Keratinocyte (primary cell): ENCODE measurements at regions not wholly inside any gene's neighbourhood (a gene's known extent, or its start where the extent isn't known, plus 50 kb on each side); places are given as distances from the start of the nearest gene placed in this dataset.

Experiments used
- DNase-seq: peaks from one replicate; pipeline ENCODE4 v3.0.0-alpha.2; 2011; ENCODE audit warnings: low read depth, missing footprints, low spot score
- FAIRE-seq: peaks from 2 replicates; lab custom pipeline; 2011; peaks lifted over from hg19 to GRCh38; lab: Jason Lieb, UNC
- H2AFZ ChIP-seq: 2 replicates; pipeline ENCODE4 v1.6.0; 2012; ENCODE audit warnings: low read length, control low read depth, inconsistent platforms; ENCODE audit not compliant: control insufficient read depth
- H3K27ac ChIP-seq: 2 replicates; pipeline ENCODE4 v1.5.1; 2011; ENCODE audit warnings: low read length; ENCODE audit not compliant: control insufficient read depth, insufficient read depth
- H3K27me3 ChIP-seq: 3 replicates; pipeline ENCODE4 v1.6.0; 2011; ENCODE audit warnings: low read length; ENCODE audit not compliant: control insufficient read depth, insufficient read depth; ENCODE audit errors: extremely low read depth
- H3K36me3 ChIP-seq, 2 experiments: 2 replicates in 1 of 2; 3 replicates in 1 of 2; pipeline ENCODE4 v1.5.1; 2011; ENCODE audit warnings: low read length in 2 of 2, mild to moderate bottlenecking in 1 of 2; ENCODE audit not compliant: control insufficient read depth in 2 of 2, insufficient read depth in 2 of 2; ENCODE audit errors: extremely low read depth in 1 of 2
- H3K4me1 ChIP-seq: 3 replicates; pipeline ENCODE4 v1.5.1; 2011; ENCODE audit warnings: low read length; ENCODE audit not compliant: control insufficient read depth, insufficient read depth; ENCODE audit errors: extremely low read depth
- H3K4me2 ChIP-seq: 3 replicates; pipeline ENCODE4 v1.6.0; 2011; ENCODE audit warnings: low read depth, low read length; ENCODE audit not compliant: control insufficient read depth, insufficient read depth; ENCODE audit errors: extremely low read depth
- H3K4me3 ChIP-seq, 3 experiments: fragments of 200-600 bp in 1 of 3; sonication (generic) in 1 of 3; 2 replicates in 2 of 3; 3 replicates in 1 of 3; pipeline ENCODE4 v1.5.1; 2011 to 2016; ENCODE audit warnings: low read length in 3 of 3, mild to moderate bottlenecking in 3 of 3, control low read depth in 2 of 3, inconsistent platforms in 1 of 3, low read depth in 1 of 3, mixed read lengths in 1 of 3, mixed run types in 1 of 3, moderate library complexity in 1 of 3; ENCODE audit not compliant: control insufficient read depth in 2 of 3, insufficient read depth in 2 of 3; ENCODE audit errors: extremely low read depth in 1 of 3
- H3K79me2 ChIP-seq: 2 replicates; pipeline ENCODE4 v1.6.0; 2012; ENCODE audit warnings: low read length; ENCODE audit not compliant: control insufficient read depth, insufficient read depth
- H3K9ac ChIP-seq: 3 replicates; pipeline ENCODE4 v1.6.0; 2011; ENCODE audit warnings: low read length; ENCODE audit not compliant: control insufficient read depth, insufficient read depth; ENCODE audit errors: extremely low read depth
- H3K9me1 ChIP-seq: 3 replicates; pipeline ENCODE4 v1.6.0; 2011; ENCODE audit warnings: low read length; ENCODE audit not compliant: control insufficient read depth, insufficient read depth; ENCODE audit errors: extremely low read depth
- H3K9me3 ChIP-seq: 2 replicates; pipeline ENCODE4 v1.5.1; 2012; ENCODE audit warnings: low read depth, low read length; ENCODE audit not compliant: control insufficient read depth
- H4K20me1 ChIP-seq: 3 replicates; pipeline ENCODE4 v1.6.0; 2011; ENCODE audit warnings: low read length; ENCODE audit not compliant: control insufficient read depth, insufficient read depth; ENCODE audit errors: extremely low read depth
- EZH2 ChIP-seq: IDR thresholded peaks from one replicate; pipeline ENCODE4 v1.6.1; 2012; ENCODE audit warnings: inconsistent platforms, mild to moderate bottlenecking, low read length, moderate library complexity
- dilution Hi-C: fragments of 300-500 bp; cut with MboI; formaldehyde crosslinking; loops from one replicate; pipeline ENCODE4 v1.7.0; 2020; ENCODE audit warnings: low sequenced_read_pairs; ENCODE audit not compliant: extremely low pct_ligation_motif_present
- TF ChIP-seq, protein P1 (sequence below), 3 experiments: IDR thresholded peaks in 1 of 3; conservative IDR thresholded peaks in 1 of 3; optimal IDR thresholded peaks in 1 of 3; 2 replicates in 2 of 3; 3 replicates in 1 of 3; pipeline versions ENCODE3 to v1.5.1; 2011; ENCODE audit warnings: low read length in 3 of 3, mild to moderate bottlenecking in 3 of 3, moderate library complexity in 2 of 3, control low read depth in 1 of 3, inconsistent platforms in 1 of 3; ENCODE audit not compliant: insufficient read depth in 2 of 3; ENCODE audit errors: extremely low read depth in 1 of 3

DNA sequence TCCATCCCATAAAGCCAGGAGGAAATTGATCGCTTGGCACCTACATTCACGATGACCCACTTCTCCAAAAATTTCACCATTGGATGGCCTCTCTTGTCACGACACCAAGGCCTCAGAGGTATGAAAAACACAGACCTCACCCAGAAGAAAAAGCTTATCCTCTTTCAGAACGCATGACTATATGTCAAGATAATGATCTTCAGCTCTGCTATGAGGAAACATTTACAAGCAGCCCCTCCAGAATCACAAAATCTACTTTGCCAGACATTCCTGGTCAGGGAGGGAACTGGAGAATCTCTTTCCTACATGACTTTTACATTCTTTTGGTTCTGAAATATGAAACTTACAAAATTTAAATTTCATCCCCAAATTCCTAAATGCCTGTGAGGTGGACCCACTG is 122.7 kb downstream of the WNT5A start:
- no peaks in the 10 kb centered on the region for H3K9me1 ChIP-seq
- no peak overlapping the region for H3K9ac ChIP-seq
- DNase-seq: no peak
- H3K79me2 ChIP-seq: no peaks in the 10 kb centered on the region
- no peak overlapping the region for H3K4me3 ChIP-seq
- no peaks in the 10 kb centered on the region for H3K9me3 ChIP-seq
- H3K27ac ChIP-seq: no peak overlapping the region
- no peaks in the 10 kb centered on the region for H3K27me3 ChIP-seq
- dilution Hi-C loops: no loop called here
- no peaks in the 10 kb centered on the region for H4K20me1 ChIP-seq
- H2AFZ ChIP-seq: no peak overlapping the region
- H3K4me2 ChIP-seq: no peak overlapping the region
- H3K4me1 ChIP-seq: no peaks in the 10 kb centered on the region
- no peaks in the 10 kb centered on the region for H3K36me3 ChIP-seq
- TF ChIP-seq, protein P1, sequence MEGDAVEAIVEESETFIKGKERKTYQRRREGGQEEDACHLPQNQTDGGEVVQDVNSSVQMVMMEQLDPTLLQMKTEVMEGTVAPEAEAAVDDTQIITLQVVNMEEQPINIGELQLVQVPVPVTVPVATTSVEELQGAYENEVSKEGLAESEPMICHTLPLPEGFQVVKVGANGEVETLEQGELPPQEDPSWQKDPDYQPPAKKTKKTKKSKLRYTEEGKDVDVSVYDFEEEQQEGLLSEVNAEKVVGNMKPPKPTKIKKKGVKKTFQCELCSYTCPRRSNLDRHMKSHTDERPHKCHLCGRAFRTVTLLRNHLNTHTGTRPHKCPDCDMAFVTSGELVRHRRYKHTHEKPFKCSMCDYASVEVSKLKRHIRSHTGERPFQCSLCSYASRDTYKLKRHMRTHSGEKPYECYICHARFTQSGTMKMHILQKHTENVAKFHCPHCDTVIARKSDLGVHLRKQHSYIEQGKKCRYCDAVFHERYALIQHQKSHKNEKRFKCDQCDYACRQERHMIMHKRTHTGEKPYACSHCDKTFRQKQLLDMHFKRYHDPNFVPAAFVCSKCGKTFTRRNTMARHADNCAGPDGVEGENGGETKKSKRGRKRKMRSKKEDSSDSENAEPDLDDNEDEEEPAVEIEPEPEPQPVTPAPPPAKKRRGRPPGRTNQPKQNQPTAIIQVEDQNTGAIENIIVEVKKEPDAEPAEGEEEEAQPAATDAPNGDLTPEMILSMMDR (optimal IDR thresholded peaks at IDR 0.05 in 1 of 3, IDR thresholded peaks at IDR 0.05 in 1 of 3, conservative IDR thresholded peaks at IDR 0.05 in 1 of 3; ENCODE audit: extremely low read depth in 1 of 3, insufficient read depth in 2 of 3, low read length in 3 of 3): no peak
- TF ChIP-seq EZH2: no peak
- no peak for FAIRE-seq

DNA sequence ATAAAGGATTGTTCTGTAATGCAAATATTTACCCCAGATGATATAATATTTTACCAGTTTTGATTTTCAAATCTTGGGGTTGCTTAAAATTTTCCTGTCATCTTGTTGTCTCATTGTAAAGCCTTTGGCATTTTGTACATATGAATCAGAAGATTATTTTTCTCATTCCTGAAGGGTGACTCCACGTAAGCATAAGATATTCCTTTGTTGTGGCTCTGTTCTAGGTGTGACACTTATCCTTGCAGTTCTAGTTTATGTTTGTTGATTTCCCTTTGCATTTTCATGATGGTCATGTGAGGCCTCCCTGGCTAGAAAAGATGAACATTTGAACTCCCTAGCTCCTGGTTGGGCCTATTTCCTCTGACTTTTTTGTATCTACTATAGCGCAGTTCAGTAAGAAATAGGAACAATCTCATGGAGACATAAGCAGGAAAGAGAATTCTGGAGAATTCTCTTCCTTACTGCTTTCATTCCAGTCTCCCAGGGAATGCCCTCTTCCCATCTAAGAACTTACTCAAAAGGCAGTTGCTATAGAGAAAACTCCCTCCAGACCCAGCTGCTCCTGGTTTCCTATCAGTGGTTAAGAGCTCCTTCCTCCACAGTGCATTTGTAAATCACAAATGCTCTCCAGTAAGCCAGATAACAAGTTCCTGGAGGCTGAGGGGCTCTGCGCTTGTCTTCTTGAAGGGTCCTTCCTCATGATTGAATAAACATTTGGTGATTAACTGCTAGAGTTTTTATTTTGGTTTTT is 124.7 kb downstream of the WNT5A start:
- no peak overlapping the region for H3K9ac ChIP-seq
- no peak overlapping the region for H3K4me3 ChIP-seq
- H3K27me3 ChIP-seq: no peaks in the 10 kb centered on the region
- no peak for TF ChIP-seq EZH2
- TF ChIP-seq, protein P1 (optimal IDR thresholded peaks at IDR 0.05 in 1 of 3, IDR thresholded peaks at IDR 0.05 in 1 of 3, conservative IDR thresholded peaks at IDR 0.05 in 1 of 3; ENCODE audit: extremely low read depth in 1 of 3, insufficient read depth in 2 of 3, low read length in 3 of 3): no peak
- H3K36me3 ChIP-seq: no peaks in the 10 kb centered on the region
- no peak overlapping the region for H3K4me2 ChIP-seq
- no peaks in the 10 kb centered on the region for H3K9me3 ChIP-seq
- no peaks in the 10 kb centered on the region for H3K9me1 ChIP-seq
- no peak for DNase-seq
- H3K79me2 ChIP-seq: no peaks in the 10 kb centered on the region
- FAIRE-seq: peak; percentile 79
- dilution Hi-C loops: no loop called here
- no peaks in the 10 kb centered on the region for H4K20me1 ChIP-seq
- H3K4me1 ChIP-seq: no peaks in the 10 kb centered on the region
- no peak overlapping the region for H3K27ac ChIP-seq
- no peak overlapping the region for H2AFZ ChIP-seq
